ENCODE measurements at regions not wholly inside any gene's neighbourhood (a gene's known extent, or its start where the extent isn't known, plus 50 kb on each side); places are given as distances from the start of the nearest gene placed in this dataset.

DNA sequence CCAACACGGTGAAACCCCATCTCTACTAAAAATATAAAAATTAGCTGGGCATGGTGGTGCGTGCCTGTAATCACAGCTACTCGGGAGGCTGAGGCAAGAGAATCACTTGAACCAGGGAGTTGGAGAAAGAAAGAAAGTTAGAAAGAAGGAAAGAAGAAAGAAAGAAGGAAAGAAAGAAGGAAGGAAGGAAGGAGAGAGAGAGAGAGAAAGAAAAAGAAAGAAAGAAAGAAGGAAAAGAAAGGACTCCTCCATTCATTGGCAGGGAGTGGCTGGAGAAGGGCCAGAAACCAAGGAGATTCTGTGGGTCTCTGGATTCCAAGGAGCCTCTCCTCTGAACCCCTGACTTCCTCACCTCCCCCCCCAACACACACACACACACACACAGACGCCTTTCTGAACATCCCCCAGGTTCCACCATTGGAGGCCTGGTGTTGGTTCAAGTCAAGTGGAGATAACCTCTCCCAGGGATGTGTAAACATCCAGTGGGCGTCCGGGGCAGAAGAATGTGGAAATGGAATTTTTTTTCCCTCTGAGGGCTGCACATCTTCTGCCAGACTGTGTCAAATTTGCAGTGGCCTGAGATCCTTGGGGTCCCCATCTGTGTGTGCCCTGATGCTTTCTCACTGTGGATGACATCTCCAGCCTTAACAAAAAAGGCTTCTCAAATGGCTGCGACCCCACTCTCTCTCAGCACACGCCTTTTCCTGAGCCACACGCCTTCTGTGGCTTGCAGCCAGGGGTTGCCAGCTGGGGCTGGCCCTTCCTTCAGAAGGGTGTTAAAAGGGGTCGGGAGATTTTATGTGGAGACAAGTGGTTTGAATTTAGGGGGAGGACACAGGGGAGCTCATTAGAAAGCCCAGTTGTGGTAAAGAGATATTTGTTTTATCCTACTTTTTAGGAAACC is 109.3 kb upstream of the HAND1 start:
- ATAC-seq (no peak), DNase-seq (no peak)
- H3K27me3 Mint-ChIP-seq = peaks cover 6% of the 10 kb centered on the region
- H3K27ac Mint-ChIP-seq = no peak overlapping the region
- intact Hi-C loops (cut with DNase I, micrococcal nuclease) = no loop called here
- ChIA-PET CTCF (interaction anchor here (0.7 kb wide), 2 partner anchors 235 to 283 kb away, joined by 3 read pairs; no protein-coding TSS in a partner anchor), POLR2A (no interaction called here)
- no peaks in the 10 kb centered on the region for H3K4me1 Mint-ChIP-seq
- H3K36me3 Mint-ChIP-seq (ENCODE audit: low read depth) = no peaks in the 10 kb centered on the region
- H3K9me3 Mint-ChIP-seq (ENCODE audit: low read depth) = no peaks in the 10 kb centered on the region
- H3K4me3 Mint-ChIP-seq = no peak overlapping the region

DNA sequence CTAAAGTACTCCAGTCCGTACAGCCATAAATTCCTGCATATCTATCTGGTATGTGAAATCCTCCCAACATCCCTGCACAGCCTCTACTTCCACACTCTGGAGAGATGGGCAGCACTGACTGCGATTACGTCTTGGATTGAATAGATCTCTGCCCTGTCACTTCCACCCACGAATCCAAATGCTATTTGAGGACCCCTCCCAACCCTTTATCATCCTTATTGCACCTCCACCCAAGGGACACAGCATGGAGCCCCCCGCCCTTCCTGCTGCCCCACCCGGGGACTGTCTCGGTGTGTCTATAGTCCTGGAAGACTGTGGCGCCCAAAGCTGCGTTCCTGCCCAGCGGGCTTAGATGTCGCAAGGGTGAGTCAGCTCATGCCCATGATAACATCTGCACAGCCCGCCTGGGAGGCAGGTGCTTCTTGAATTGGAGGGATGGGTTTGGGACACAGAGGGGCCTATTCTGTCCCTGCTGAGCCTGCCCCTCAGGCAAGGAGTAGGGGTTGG is 105.7 kb upstream of the HAND1 start:
- no peak for DNase-seq
- Mint-ChIP-seq H3K27ac (no peak overlapping the region), H3K36me3 (ENCODE audit: low read depth) (no peaks in the 10 kb centered on the region), H3K4me1 (no peaks in the 10 kb centered on the region), H3K9me3 (ENCODE audit: low read depth) (no peaks in the 10 kb centered on the region), H3K27me3 (peaks cover 12% of the 10 kb centered on the region), H3K4me3 (no peak overlapping the region)
- CTCF ChIA-PET = interaction anchor here (0.6 kb wide), 1 partner anchor 115 kb away, joined by 3 read pairs; no protein-coding TSS in a partner anchor
- no peak for ATAC-seq
- intact Hi-C loops (cut with DNase I, micrococcal nuclease) = no loop called here
- POLR2A ChIA-PET = no interaction called here

DNA sequence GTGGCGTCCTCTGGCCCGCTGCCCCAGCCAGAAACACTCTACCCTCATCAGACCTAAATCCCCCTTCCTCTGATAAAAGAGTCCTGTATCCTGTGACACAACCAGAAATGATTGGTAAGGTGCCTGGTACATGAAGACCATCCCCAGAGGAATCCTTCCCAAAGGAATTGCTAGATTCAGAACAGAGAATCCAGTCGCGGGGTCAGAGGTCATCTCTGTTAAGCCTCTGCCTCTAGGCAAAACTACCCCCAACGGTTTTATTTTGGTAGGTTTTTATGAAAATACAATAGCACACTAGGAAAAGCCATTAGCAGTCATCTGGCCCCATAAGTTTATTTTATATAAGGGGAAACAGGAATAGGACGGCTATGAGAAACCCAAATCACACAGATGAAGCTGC is 102.4 kb upstream of the HAND1 start:
- Mint-ChIP-seq H3K4me1 (no peaks in the 10 kb centered on the region), H3K36me3 (ENCODE audit: low read depth) (no peaks in the 10 kb centered on the region), H3K27me3 (peaks cover 24% of the 10 kb centered on the region), H3K27ac (no peak overlapping the region), H3K4me3 (no peak overlapping the region), H3K9me3 (ENCODE audit: low read depth) (no peaks in the 10 kb centered on the region)
- no peak for DNase-seq
- no peak for ATAC-seq
- CTCF ChIA-PET = interaction anchor here (0.7 kb wide), 2 partner anchors 9 to 15 kb away, joined by 4 to 5 read pairs; no protein-coding TSS in a partner anchor
- POLR2A ChIA-PET = no interaction called here
- intact Hi-C loops (cut with DNase I, micrococcal nuclease) = no loop called here

DNA sequence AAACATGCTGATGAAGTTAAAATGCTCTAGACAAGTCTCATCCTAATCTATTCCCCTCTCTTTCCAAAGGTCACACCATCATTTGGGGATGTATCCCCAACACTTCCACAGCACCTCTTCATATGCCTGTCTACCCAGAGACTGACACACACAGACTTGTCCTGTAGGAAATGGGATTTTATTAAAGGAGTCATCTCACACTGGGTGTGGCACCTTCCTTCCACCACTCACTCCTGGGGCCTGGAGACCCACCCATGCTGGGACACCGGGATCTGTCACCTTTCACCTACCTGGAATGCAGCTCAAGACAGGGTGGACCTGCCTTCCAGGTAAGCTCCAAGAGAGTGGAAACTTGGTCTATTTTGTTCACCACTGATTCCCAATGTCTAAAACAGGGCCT is 99.4 kb upstream of the HAND1 start:
- no peaks in the 10 kb centered on the region for H3K9me3 Mint-ChIP-seq (ENCODE audit: low read depth)
- CTCF ChIA-PET = no interaction called here
- no peaks in the 10 kb centered on the region for H3K4me1 Mint-ChIP-seq

DNA sequence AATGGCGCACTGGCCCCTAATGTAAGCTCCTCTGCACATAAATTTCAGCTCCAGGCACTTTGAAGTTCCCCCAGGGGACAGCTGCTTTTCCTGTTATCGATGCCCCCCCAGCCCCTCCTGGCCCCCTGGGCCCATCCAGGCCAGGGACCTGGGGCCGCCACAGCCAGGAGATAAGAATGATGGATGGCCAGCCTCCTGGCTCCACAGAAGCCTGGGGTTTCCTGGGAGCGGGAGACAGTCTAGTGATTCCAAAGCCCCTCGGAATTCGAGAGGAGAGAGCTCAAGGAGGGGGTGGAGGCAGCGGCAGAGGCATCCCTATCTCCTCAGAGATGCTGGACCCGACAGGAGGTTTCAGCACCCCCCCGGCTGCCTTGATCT is 98.4 kb upstream of the HAND1 start:
- no peaks in the 10 kb centered on the region for H3K9me3 Mint-ChIP-seq (ENCODE audit: low read depth)
- no peak for ATAC-seq
- ChIA-PET POLR2A (no interaction called here), CTCF (no interaction called here)
- intact Hi-C loops (cut with DNase I, micrococcal nuclease) = no loop called here
- H3K4me1 Mint-ChIP-seq = no peaks in the 10 kb centered on the region
- no peak overlapping the region for H3K4me3 Mint-ChIP-seq
- DNase-seq = no peak
- H3K27ac Mint-ChIP-seq = no peak overlapping the region
- no peaks in the 10 kb centered on the region for H3K36me3 Mint-ChIP-seq (ENCODE audit: low read depth)
- peaks cover 28% of the 10 kb centered on the region for H3K27me3 Mint-ChIP-seq

More for the DNA sequence above, 99.4 kb upstream of the HAND1 start:
- intact Hi-C loops (cut with DNase I, micrococcal nuclease) = no loop called here
- Mint-ChIP-seq H3K27ac (no peak overlapping the region), H3K36me3 (ENCODE audit: low read depth) (no peaks in the 10 kb centered on the region), H3K27me3 (peaks cover 30% of the 10 kb centered on the region), H3K4me3 (no peak overlapping the region)
- no peak for DNase-seq
- no peak for ATAC-seq
- POLR2A ChIA-PET = no interaction called here

DNA sequence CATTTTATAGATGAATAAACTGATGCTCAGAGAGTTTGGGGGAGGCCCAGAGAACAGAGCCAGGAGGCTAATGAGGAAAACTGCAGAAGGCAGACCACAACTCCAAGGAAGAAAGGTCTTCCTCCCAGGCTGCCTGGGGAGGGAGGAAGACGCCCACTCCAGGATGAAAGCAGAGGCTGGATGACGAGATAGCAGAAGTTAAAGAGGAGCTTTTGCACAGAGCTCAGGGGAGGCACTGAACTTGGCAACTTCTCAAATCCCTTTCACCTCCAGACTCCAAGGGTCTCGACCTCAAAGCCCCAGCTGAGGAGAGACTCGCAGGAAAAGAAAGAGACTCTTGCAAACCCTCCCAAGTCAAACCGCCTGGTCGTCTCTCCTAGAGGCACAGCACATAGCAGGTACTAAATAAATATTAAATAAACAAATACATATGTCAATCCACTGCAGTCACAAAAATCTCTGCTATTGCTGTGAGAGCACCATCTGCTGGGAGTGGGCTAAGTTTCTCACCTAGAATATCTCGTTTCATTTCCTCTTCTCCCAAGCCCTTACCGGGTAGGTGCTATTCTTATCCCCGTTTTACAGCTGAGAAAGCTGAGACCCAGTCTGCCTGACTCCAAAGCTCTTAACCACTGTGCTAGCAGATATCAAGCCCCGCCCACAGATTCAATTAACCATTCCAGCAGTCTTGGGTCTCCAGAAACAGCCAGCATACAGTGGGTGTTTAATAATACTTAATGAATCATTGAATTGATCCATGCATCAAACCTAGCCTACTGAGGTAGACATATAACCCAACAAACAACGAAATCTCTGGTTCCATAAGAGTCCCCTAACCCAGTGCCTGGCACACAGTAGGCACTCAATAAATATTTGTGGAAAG is 97.8 kb upstream of the HAND1 start:
- H3K27me3 Mint-ChIP-seq = peaks cover 27% of the 10 kb centered on the region
- CTCF ChIA-PET = interaction anchor here (0.7 to 1.8 kb wide), 3 partner anchors 108 to 503 kb away, joined by 3 to 5 read pairs (median 4); no protein-coding TSS in a partner anchor
- intact Hi-C loops (cut with DNase I, micrococcal nuclease) = no loop called here
- H3K27ac Mint-ChIP-seq = no peak overlapping the region
- POLR2A ChIA-PET = interaction anchor here (0.5 kb wide), 1 partner anchor 107 kb away, joined by 5 read pairs; no protein-coding TSS in a partner anchor
- H3K9me3 Mint-ChIP-seq (ENCODE audit: low read depth) = no peaks in the 10 kb centered on the region
- H3K36me3 Mint-ChIP-seq (ENCODE audit: low read depth) = no peaks in the 10 kb centered on the region
- H3K4me3 Mint-ChIP-seq = no peak overlapping the region
- ATAC-seq = no peak
- H3K4me1 Mint-ChIP-seq = no peaks in the 10 kb centered on the region
- DNase-seq = no peak

DNA sequence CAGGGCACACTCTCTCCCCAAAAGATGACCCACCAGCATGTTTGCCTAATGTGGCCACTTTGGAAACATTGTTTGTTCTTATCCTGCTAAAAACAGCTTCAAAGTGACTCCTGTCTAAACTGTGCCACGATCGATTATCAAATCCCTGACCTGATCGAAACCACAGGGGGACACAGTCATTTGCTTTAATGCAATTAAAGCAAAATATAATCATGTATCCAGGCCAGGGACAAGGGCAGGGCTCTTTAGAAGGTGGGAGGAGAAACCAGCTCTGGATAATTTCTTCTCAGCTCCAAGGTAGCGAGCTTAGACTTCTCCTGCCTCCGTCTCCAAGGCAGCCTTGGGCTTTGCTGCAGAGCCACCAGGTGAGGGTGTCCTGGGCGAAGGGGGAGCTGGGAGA is 95.0 kb upstream of the HAND1 start:
- no peaks in the 10 kb centered on the region for H3K36me3 Mint-ChIP-seq (ENCODE audit: low read depth)
- intact Hi-C loops (cut with DNase I, micrococcal nuclease) = no loop called here
- no peak for DNase-seq
- no peak overlapping the region for H3K4me3 Mint-ChIP-seq
- no peak for ATAC-seq
- no peaks in the 10 kb centered on the region for H3K9me3 Mint-ChIP-seq (ENCODE audit: low read depth)
- no peaks in the 10 kb centered on the region for H3K4me1 Mint-ChIP-seq
- H3K27ac Mint-ChIP-seq = no peak overlapping the region
- CTCF ChIA-PET = interaction anchor here (0.6 to 1.0 kb wide), 4 partner anchors 35 to 599 kb away, joined by 3 read pairs; no protein-coding TSS in a partner anchor
- H3K27me3 Mint-ChIP-seq = peaks cover 23% of the 10 kb centered on the region
- POLR2A ChIA-PET = no interaction called here

DNA sequence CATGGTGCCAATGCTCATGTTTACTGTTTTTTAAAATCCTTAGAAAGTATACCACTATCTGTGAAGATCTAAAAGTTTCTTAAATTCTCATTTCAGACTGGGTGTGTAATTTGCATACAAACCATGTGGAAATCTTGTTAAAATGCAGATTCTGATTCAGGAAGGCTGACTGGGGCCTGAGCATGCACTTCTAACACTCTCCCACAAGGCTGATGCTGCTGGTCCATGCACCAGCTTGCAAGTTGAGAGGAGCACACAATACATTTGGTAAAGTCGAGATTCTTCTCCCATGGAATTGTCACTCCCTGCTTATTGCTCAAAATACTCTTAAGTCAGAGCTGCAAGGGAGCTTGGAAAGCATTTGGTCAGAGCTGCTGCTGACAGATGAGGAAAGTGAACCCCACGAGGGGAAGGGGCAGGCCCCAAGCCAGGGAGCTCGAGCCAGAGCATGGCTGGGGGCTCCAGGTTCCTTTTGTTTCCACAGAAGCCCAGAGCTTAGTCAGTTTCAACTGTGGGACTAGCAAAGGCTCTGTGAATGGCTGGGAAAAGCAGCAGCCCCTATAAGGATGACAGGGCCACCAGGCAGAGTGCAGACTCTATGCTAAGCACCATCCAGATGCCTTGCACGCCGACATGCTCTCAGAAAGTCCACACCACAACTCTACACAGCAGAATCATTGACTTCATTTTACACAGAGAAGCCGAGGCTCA is 93.5 kb upstream of the HAND1 start:
- no peak for DNase-seq
- CTCF ChIA-PET = interaction anchor here (1.4 kb wide), 1 partner anchor 51 kb away, joined by 3 read pairs; no protein-coding TSS in a partner anchor
- intact Hi-C loops (cut with DNase I, micrococcal nuclease) = no loop called here

DNA sequence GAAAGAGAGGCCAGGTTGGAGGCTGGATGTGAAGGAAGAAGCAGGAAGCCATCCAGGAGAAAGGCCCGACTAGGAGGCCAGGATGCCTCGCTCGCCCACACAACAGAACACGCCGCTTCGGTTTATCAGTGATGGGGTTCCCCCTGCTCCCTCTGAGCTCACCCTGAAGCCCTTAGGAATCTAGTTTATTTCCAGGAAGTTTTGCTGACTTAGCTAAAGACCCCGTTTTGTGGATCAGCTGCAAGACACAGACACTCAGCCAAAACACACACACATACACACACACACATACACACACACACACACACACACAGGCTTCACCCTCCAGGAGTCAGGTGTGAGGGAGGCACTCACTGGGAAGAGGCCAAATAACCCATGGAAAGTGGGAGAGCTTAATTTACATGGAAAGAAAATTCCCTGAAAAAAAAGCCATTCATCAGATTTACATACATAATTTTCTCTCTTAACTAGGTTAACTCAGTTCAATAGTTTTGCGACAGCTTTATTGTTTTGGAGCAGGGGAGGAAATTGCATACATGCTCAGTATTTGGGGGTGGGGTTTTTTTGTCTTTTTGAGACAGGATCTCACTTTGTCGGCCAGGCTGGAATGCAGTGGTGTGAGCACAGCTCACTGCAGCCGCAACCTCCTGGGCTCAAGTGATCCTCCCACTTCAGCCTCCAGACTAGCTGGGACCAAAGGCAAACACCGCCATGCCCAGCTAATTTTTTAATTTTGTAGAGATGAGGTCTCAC is 92.7 kb upstream of the HAND1 start:
- H3K36me3 Mint-ChIP-seq (ENCODE audit: low read depth) = no peaks in the 10 kb centered on the region
- ChIA-PET POLR2A (no interaction called here), CTCF (interaction anchor here (1.4 kb wide), 1 partner anchor 50 kb away, joined by 3 read pairs; no protein-coding TSS in a partner anchor)
- H3K4me1 Mint-ChIP-seq = no peaks in the 10 kb centered on the region
- intact Hi-C loops (cut with DNase I, micrococcal nuclease) = no loop called here
- peaks cover 18% of the 10 kb centered on the region for H3K27me3 Mint-ChIP-seq
- no peak overlapping the region for H3K27ac Mint-ChIP-seq
- H3K4me3 Mint-ChIP-seq = no peak overlapping the region
- no peak for DNase-seq
- no peaks in the 10 kb centered on the region for H3K9me3 Mint-ChIP-seq (ENCODE audit: low read depth)
- no peak for ATAC-seq

More for the DNA sequence above, 93.5 kb upstream of the HAND1 start:
- Mint-ChIP-seq H3K4me1 (no peaks in the 10 kb centered on the region), H3K27ac (no peak overlapping the region), H3K4me3 (no peak overlapping the region), H3K27me3 (peaks cover 20% of the 10 kb centered on the region), H3K9me3 (ENCODE audit: low read depth) (no peaks in the 10 kb centered on the region), H3K36me3 (ENCODE audit: low read depth) (no peaks in the 10 kb centered on the region)
- ATAC-seq = no peak
- POLR2A ChIA-PET = no interaction called here

DNA sequence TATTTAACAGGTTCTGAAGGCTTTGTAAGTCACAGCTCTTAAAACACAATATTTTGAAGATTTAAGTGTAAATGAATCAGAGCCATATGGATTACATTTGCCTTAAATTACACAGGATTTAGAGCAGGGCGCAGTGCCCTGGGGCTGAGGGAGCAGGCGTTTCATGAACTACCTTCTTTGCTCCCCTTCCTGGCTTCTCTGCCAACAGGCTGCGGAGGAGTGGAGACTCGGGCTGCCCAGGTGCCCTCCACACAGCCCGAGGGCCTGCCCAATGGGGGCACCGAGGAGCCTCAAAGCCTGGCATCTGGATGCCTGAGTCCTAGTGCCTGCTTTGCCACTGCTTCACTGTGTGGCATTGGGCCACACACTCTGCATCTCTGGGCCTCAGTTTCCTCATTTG is 90.6 kb upstream of the HAND1 start:
- DNase-seq (no peak), ATAC-seq (no peak)
- H3K36me3 Mint-ChIP-seq (ENCODE audit: low read depth) = no peaks in the 10 kb centered on the region
- H3K9me3 Mint-ChIP-seq (ENCODE audit: low read depth) = no peaks in the 10 kb centered on the region
- H3K27me3 Mint-ChIP-seq = peaks cover 15% of the 10 kb centered on the region
- no peak overlapping the region for H3K27ac Mint-ChIP-seq
- ChIA-PET POLR2A (no interaction called here), CTCF (no interaction called here)
- no peak overlapping the region for H3K4me3 Mint-ChIP-seq
- no peaks in the 10 kb centered on the region for H3K4me1 Mint-ChIP-seq
- intact Hi-C loops (cut with DNase I, micrococcal nuclease) = no loop called here

Data from activated CD4-positive, alpha-beta T cell treated with anti-CD3 and anti-CD28 coated beads for 36 hours (primary cell).